EH (cell line): ENCODE measurements at regions not wholly inside any gene's neighbourhood (a gene's known extent, or its start where the extent isn't known, plus 50 kb on each side); places are given as distances from the start of the nearest gene placed in this dataset.
"Not testable (repeated sequence)": the region's sequence is repeated elsewhere in the genome, so short reads cannot be mapped to it uniquely, and the experiment has no call there.

ENCODE experiments used
- DNase-seq: peaks from one replicate; pipeline ENCODE4 v3.0.0-alpha.2; 2015; ENCODE audit warnings: low read depth

- not testable (repeated sequence) for DNase-seq
Observed at GRCh38 chr7:128561116-128561722, 84.7 kb downstream of the METTL2B start.

- DNase-seq: not testable (repeated sequence)
Observed at GRCh38 chr7:128562795-128563194, 86.2 kb downstream of the METTL2B start.

- not testable (repeated sequence) for DNase-seq
Observed at GRCh38 chr7:128564123-128564700, 87.7 kb downstream of the METTL2B start.

GRCh38 chr7:128564932-128565864 lies 88.7 kb downstream of the METTL2B start:
- DNase-seq: not testable (repeated sequence)

- DNase-seq: not testable (repeated sequence)
Observed at GRCh38 chr7:128575277-128575676, 96.8 kb upstream of the GARIN1A start.

GRCh38 chr7:128576953-128577352 lies 95.1 kb upstream of the GARIN1A start:
- not testable (repeated sequence) for DNase-seq

GRCh38 chr7:128579843-128580242 lies 92.2 kb upstream of the GARIN1A start:
- not testable (repeated sequence) for DNase-seq

GRCh38 chr7:128581100-128581499 lies 91.0 kb upstream of the GARIN1A start:
- DNase-seq: peak; percentile 89

GRCh38 chr7:128581825-128582561 lies 90.1 kb upstream of the GARIN1A start:
- DNase-seq: not testable (repeated sequence)

GRCh38 chr7:128586715-128587114 lies 85.4 kb upstream of the GARIN1A start:
- DNase-seq: not testable (repeated sequence)

- no peak for DNase-seq
Observed at GRCh38 chr7:128591705-128592104, 80.4 kb upstream of the GARIN1A start.

- not testable (repeated sequence) for DNase-seq
Observed at GRCh38 chr7:128592209-128592608, 79.9 kb upstream of the GARIN1A start.

- DNase-seq: not testable (repeated sequence)
Observed at GRCh38 chr7:128594061-128594460, 78.0 kb upstream of the GARIN1A start.

GRCh38 chr7:128596336-128597128 lies 75.6 kb upstream of the GARIN1A start:
- DNase-seq: peak; percentile 32

GRCh38 chr7:128598946-128599345 lies 73.1 kb upstream of the GARIN1A start:
- peak; percentile 20 for DNase-seq

- DNase-seq: peak; percentile 67
Observed at GRCh38 chr7:128608678-128609421, 63.2 kb upstream of the GARIN1A start.

- DNase-seq: not testable (repeated sequence)
Observed at GRCh38 chr7:128613366-128613765, 58.7 kb upstream of the GARIN1A start.

GRCh38 chr7:128614812-128615211 lies 57.3 kb upstream of the GARIN1A start:
- not testable (repeated sequence) for DNase-seq

GRCh38 chr7:128616799-128617198 lies 55.3 kb upstream of the GARIN1A start:
- not testable (repeated sequence) for DNase-seq
